GM18951 (cell line): ENCODE measurements at regions not wholly inside any gene's neighbourhood (a gene's known extent, or its start where the extent isn't known, plus 50 kb on each side); places are given as distances from the start of the nearest gene placed in this dataset.

Source experiments
- POLR2A ChIP-seq: IDR thresholded peaks from 4 replicates; pipeline ENCODE4 v1.6.1; 2011; ENCODE audit warnings: mild to moderate bottlenecking; ENCODE audit not compliant: insufficient read length, insufficient read depth; ENCODE audit errors: extremely low read depth
- in situ Hi-C: fragments of 300-500 bp; cut with MboI; formaldehyde crosslinking; loops from one replicate; pipeline ENCODE4 v1.12.0; 2022; ENCODE audit warnings: low sequenced_read_pairs, mixed read lengths, inconsistent platforms; ENCODE audit not compliant: unreplicated experiment

GRCh38 chr3:102529452-102529851 lies 94.6 kb downstream of the ZPLD1 start:
- TF ChIP-seq POLR2A = no peak
- in situ Hi-C loops = no loop called here

GRCh38 chr3:102530415-102531181 lies 95.8 kb downstream of the ZPLD1 start:
- no peak for TF ChIP-seq POLR2A
- in situ Hi-C loops = loop anchor here (5.0 kb wide), 1 partner anchor 723 kb away; no protein-coding TSS in a partner anchor

DNA sequence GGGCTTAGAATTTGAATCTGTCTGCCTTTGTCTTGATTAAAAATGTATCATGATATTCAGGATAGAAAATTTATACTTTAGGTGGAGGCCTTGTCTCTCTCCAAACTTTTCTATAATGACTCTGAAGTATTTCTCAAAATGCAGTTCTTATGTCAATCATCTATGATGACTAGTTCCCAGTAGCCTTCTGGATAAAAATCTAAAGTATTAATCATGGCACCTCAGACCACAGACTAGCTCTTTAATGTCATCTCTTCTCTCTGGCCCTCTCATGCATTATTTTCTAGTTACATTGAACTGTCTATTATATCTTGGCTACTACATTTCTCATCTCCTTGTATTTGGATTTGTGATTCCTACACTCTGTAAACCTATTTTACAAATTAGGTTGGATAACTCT lies 96.9 kb downstream of the ZPLD1 start:
- TF ChIP-seq POLR2A = no peak
- in situ Hi-C loops = loop anchor here (5.0 kb wide), 1 partner anchor 724 kb away; no protein-coding TSS in a partner anchor

DNA sequence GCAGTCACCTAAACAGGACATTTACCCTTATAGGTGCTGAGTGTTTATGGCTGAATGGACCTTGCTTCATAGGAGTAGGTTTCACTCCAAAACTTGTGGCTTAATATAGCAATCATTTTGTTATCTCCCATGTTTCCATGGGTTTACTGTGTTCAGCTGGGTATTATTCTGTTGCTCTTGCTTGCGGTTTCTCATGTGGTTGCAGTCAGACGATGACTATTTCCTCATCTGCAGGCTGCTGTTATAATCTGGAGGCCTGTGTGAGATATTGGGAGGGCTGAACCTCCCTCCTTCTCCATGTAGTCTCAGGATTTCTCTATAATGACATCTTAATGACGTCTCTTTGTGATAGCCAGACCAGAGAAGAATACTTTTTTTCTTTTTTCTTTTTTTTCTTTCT lies 98.1 kb downstream of the ZPLD1 start:
- in situ Hi-C loops = loop anchor here (5.0 kb wide), 1 partner anchor 726 kb away; no protein-coding TSS in a partner anchor

DNA sequence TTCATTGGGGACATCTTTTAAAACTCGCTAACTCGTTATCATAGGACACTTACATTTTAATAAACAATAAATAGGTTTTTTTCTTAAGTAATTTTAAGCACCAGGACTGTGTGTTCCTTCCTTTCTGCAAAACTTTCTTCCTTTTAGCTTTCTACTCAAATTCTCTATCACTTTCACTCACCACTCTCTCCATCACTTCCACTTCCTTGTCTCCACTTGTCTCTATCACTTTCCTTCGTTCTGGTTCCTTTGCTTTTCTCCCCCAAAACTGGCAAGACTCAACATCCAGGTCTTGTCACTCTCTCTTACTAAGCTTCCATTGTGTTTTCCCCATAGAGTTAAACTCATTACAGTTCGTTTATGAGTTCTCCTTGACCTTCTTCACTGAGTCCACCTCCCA lies 99.0 kb downstream of the ZPLD1 start:
- in situ Hi-C loops = loop anchor here (5.0 kb wide), 1 partner anchor 726 kb away; no protein-coding TSS in a partner anchor
- TF ChIP-seq POLR2A = no peak

More for the DNA sequence above, 98.1 kb downstream of the ZPLD1 start:
- TF ChIP-seq POLR2A = no peak

- in situ Hi-C loops = loop anchor here (5.0 kb wide), 1 partner anchor 304 kb away; no protein-coding TSS in a partner anchor
- TF ChIP-seq POLR2A = no peak
Measured at GRCh38 chr3:102536456-102536855, 101.6 kb downstream of the ZPLD1 start.

DNA sequence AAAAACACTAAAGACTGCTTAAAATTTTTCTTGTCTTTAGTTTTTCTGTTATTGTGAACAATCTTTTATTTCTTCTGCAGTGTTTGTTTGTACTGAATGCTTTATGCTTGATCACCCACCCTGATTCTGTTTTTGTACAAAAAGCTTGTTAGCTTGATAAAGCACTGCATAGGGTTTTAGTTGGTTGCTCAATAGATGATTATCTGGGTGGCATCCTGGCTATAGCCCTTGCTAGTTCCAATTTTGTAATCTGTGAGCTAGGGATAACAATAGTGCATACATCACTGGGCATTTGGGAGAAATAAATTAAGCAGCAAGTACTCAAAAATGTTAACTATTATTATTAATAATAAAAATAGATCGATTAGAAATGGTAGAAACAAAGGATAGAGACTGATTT lies 102.3 kb downstream of the ZPLD1 start:
- in situ Hi-C loops = loop anchor here (5.0 kb wide), 1 partner anchor 305 kb away; no protein-coding TSS in a partner anchor
- no peak for TF ChIP-seq POLR2A

GRCh38 chr3:102544741-102545140 lies 109.9 kb downstream of the ZPLD1 start:
- TF ChIP-seq POLR2A = no peak
- in situ Hi-C loops = no loop called here

- in situ Hi-C loops = no loop called here
- no peak for TF ChIP-seq POLR2A
Measured at GRCh38 chr3:102545276-102545675, 110.5 kb downstream of the ZPLD1 start.

DNA sequence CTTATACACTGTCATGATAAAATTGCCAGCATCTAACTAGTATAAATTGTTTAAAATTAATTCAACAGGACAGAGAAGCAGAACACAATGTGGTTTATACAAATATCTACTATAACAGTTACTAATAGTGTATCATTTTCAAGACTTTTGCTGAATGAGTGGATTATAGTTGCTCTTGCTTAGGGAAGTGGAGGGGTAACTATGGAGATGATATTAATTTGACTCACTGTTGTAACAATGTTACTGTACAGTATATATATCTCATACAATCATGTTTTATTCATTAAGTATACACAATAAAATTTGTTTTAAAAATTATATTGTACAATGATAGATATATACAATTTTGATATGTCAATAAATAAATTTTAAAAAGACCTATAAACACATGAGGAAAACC lies 119.1 kb downstream of the ZPLD1 start:
- in situ Hi-C loops = no loop called here
- no peak for TF ChIP-seq POLR2A

DNA sequence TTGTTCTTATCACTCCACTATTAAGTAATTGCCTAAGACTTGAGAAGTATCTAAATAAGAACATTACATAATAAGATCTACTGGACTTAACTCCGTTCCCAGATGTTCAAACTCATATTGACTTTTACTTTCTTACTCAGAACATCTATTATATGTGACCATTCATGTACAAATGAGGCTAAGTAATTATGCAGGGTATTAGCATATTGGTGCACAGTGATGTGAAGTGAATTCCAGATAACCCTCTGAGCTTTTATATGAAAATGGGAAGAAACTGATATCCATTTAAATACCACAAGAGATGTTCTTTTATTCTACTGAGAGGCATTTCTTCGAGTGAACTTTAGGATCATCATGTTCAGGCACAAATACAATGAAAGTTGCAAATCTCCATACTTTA lies 135.7 kb downstream of the ZPLD1 start:
- in situ Hi-C loops = no loop called here
- no peak for TF ChIP-seq POLR2A

DNA sequence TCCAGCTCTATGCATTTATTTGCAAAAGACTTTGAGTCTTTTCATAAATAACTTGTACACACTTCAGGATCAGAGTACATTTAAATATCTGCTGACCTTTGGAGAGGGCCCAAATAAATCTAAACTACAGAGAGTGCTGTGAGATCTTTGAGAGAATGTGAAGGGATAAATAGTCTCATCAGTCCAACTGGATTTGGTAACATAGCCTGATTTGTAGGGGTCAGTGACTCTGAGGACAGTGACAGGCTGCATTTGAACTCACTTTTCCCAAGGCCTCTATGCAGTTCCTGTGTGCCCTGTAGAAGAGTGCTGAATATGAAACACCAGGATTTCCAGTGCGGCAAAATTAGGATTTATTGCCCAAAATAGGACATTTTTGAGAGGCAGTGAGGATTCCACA lies 136.2 kb downstream of the ZPLD1 start:
- in situ Hi-C loops = no loop called here
- no peak for TF ChIP-seq POLR2A

DNA sequence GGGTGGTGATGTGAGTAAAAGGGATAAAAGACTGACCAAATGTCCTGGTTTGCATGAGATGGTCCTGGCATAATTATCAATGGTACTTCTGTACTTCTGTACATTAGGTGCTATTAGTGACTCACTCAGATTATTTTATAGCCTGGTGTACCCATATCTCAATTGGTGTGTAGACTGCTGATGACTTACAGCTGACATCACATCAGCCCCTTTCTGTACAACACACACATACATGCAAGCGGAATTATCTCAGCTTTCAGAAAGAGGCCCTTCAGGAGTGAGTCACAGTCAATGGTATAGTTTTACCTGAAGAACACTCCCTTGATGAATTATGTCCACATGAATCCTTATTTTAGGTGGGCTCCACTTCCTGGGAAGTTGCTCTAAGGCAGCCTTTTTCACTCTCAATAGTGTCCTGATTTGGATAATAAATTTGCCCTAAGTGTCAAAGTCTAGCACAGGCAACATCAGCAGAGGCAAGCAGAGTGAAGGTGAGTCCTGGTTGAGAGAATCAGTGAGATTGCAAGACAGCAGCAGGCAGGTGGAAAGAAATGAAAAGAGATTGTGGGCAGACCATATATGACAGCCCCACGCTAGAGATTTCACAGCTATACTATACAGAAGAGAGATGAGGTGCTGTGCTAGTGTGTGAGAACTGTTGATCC lies 137.0 kb downstream of the ZPLD1 start:
- in situ Hi-C loops = no loop called here
- TF ChIP-seq POLR2A = no peak
